Adrenal gland (tissue), 9 donors: ENCODE measurements at regions not wholly inside any gene's neighbourhood (a gene's known extent, or its start where the extent isn't known, plus 50 kb on each side); places are given as distances from the start of the nearest gene placed in this dataset.
A peak's percentile ranks its signal among the peaks of the same experiment; 100 is the strongest.

Source experiments
- DNase-seq, 7 donors: peaks; one replicate each; pipeline ENCODE4 v3.0.0-alpha.2; 2019 to 2020
- H3K27ac ChIP-seq, 5 donors: fragments of 200-600 bp; sonication (generic) in 4 of 5; 1 replicate in 3 of 5; 2 replicates in 2 of 5; pipeline versions ENCODE4 v1.5.1 to v1.8.0; 2016 to 2020; ENCODE audit warnings: mild to moderate bottlenecking in 1 of 5
- H3K27me3 ChIP-seq: fragments of 200-600 bp; 2 replicates; pipeline ENCODE4 v1.8.0; 2021
- H3K36me3 ChIP-seq, 2 donors: fragments of 200-600 bp; replicated peaks in 1 of 2; 1 replicate in 1 of 2; 2 replicates in 1 of 2; pipeline versions ENCODE4 v1.5.1 to v1.8.0; 2018 to 2022
- H3K4me1 ChIP-seq, 2 donors: fragments of 200-600 bp; replicated peaks in 1 of 2; 1 replicate in 1 of 2; 2 replicates in 1 of 2; pipeline versions ENCODE4 v1.5.1 to v1.8.0; 2018 to 2021
- H3K4me3 ChIP-seq, 4 donors: fragments of 200-600 bp; sonication (generic) in 3 of 4; one replicate each; pipeline ENCODE4 v1.5.1; 2016 to 2018
- H3K9me3 ChIP-seq, 3 donors: fragments of 200-600 bp; sonication (generic) in 1 of 3; replicated peaks in 1 of 3; 1 replicate in 2 of 3; 2 replicates in 1 of 3; pipeline versions ENCODE4 v1.5.1 to v1.8.0; 2016 to 2021
- POLR2A ChIP-seq, 2 donors: fragments of 450-650 bp; IDR thresholded peaks; one replicate each; pipeline ENCODE4 v1.6.1; 2017; ENCODE audit warnings: antibody characterized with exemption in 2 of 2, mild to moderate bottlenecking in 2 of 2, moderate library complexity in 1 of 2
- WGBS, 4 donors: extraction: QIAGEN DNeasy Blood & Tissue Kit in 2 of 4; methylation state at CpG; one replicate each; pipeline versions ENCODE4 v1.1.5 to v1.1.7; 2013 to 2017; 5-methylcytosine and 5-hydroxymethylcytosine counted together
- intact Hi-C, 2 donors: fragments of 100-400 bp; cut with DNase I; formaldehyde crosslinking; loops; one replicate each; pipeline versions ENCODE4 v1.14.1 to v1.15.0; 2022 to 2023
- TF ChIP-seq, protein P1 (sequence below), 6 experiments: fragments of 450-650 bp in 4 of 6; fragments of 200-600 bp in 2 of 6; sonication (generic) in 1 of 6; IDR thresholded peaks; 1 replicate in 5 of 6; 2 replicates in 1 of 6; pipeline versions ENCODE4 v1.5.1 to v1.8.0; 2016 to 2021; ENCODE audit warnings: antibody characterized with exemption in 6 of 6, mild to moderate bottlenecking in 2 of 6, moderate library complexity in 1 of 6
- donor health status: healthy with polysubstance abuse.
- donor health status: Bipolar disorder and iron deficiency.
- donor health status: DM: yes; HTN: yes; CAD: no.
- donor health status: DM: no; HTN: no; CAD: no.
- donor health status: DM: no; HTN: no; CAD: no.

- WGBS, 4 donors: 69 to 81% (median 74%) methylated on average over 3 of the region's 3 CpGs
Measured at GRCh38 chr9:38322937-38323336, 69.6 kb upstream of the ALDH1B1 start.

GRCh38 chr9:38319496-38320173, 72.9 kb upstream of the ALDH1B1 start:
- Histone ChIP-seq H3K27ac (no peak overlapping the region), H3K36me3 (no peaks in the 10 kb centered on the region), H3K9me3 (no peaks in the 10 kb centered on the region), H3K4me3 (peak overlapping the region in 1 of 4 donors; percentile 23), H3K27me3 (no peaks in the 10 kb centered on the region), H3K4me1 (no peaks in the 10 kb centered on the region)
- no peak for DNase-seq
- WGBS, 4 donors: 63 to 74% (median 71%) methylated on average over 5 of the region's 5 CpGs
- TF ChIP-seq, protein P1, sequence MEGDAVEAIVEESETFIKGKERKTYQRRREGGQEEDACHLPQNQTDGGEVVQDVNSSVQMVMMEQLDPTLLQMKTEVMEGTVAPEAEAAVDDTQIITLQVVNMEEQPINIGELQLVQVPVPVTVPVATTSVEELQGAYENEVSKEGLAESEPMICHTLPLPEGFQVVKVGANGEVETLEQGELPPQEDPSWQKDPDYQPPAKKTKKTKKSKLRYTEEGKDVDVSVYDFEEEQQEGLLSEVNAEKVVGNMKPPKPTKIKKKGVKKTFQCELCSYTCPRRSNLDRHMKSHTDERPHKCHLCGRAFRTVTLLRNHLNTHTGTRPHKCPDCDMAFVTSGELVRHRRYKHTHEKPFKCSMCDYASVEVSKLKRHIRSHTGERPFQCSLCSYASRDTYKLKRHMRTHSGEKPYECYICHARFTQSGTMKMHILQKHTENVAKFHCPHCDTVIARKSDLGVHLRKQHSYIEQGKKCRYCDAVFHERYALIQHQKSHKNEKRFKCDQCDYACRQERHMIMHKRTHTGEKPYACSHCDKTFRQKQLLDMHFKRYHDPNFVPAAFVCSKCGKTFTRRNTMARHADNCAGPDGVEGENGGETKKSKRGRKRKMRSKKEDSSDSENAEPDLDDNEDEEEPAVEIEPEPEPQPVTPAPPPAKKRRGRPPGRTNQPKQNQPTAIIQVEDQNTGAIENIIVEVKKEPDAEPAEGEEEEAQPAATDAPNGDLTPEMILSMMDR (IDR thresholded peaks at IDR 0.05): no peak
- TF ChIP-seq POLR2A (IDR thresholded peaks at IDR 0.05): no peak
- intact Hi-C loops: no loop called here

More at GRCh38 chr9:38322937-38323336, 69.6 kb upstream of the ALDH1B1 start:
- Histone ChIP-seq H3K4me3 (no peak overlapping the region), H3K4me1 (no peaks in the 10 kb centered on the region), H3K36me3 (no peaks in the 10 kb centered on the region), H3K27me3 (no peaks in the 10 kb centered on the region), H3K27ac (no peak overlapping the region), H3K9me3 (no peaks in the 10 kb centered on the region)
- TF ChIP-seq, protein P1 (IDR thresholded peaks at IDR 0.05): no peak
- TF ChIP-seq POLR2A (IDR thresholded peaks at IDR 0.05): no peak
- intact Hi-C loops: no loop called here
- DNase-seq: no peak

DNA sequence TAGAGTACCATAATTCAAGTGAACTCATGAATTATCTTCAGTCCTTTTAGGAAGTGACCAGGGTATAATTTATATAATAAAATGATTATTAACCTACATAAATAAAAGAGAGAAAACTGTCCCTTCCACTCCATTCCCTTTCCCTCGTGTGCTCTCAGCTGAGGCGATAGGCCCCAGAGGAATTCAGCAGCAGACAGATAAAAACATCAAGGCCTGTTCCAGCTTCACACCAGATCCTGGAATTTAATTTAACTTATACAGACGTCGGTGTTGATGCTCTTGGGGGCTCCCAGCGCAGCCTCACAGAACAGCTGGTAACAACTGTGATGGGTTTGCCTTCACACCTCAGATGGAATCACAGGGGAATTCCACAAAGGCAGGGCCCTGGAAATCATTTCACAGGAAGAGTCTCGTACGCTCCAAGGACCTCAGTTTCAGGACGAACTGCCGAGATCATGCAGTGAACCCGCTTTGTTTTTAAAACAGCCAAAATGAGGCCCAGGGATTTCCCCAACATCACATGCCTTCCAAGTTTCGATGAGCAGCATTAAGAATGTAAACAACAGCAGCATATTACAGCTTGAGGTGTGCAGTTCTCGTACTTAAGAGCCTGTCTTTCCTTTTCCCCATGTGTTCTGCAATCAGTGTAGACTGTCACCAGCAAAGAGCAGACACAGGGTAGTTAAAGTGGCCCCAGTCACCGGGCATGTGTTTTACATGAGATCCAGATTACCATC, 73.6 kb upstream of the ALDH1B1 start:
- WGBS, 4 donors: 60 to 68% (median 65%) methylated on average over 13 of the region's 13 CpGs
- Histone ChIP-seq H3K27ac (no peak overlapping the region), H3K4me3 (peak overlapping the region in 1 of 4 donors; percentile 23), H3K4me1 (no peaks in the 10 kb centered on the region), H3K9me3 (no peaks in the 10 kb centered on the region), H3K36me3 (no peaks in the 10 kb centered on the region), H3K27me3 (no peaks in the 10 kb centered on the region)
- DNase-seq: no peak
- intact Hi-C loops: no loop called here
- no peak for TF ChIP-seq POLR2A (IDR thresholded peaks at IDR 0.05)
- TF ChIP-seq, protein P1 (IDR thresholded peaks at IDR 0.05): no peak

GRCh38 chr9:38316166-38316780, 76.2 kb upstream of the ALDH1B1 start:
- WGBS, 4 donors: 81 to 89% (median 84%) methylated on average over 6 of the region's 6 CpGs

More at GRCh38 chr9:38316166-38316780, 76.2 kb upstream of the ALDH1B1 start:
- no peak for TF ChIP-seq POLR2A (IDR thresholded peaks at IDR 0.05)
- TF ChIP-seq, protein P1 (IDR thresholded peaks at IDR 0.05): no peak
- Histone ChIP-seq H3K27ac (no peak overlapping the region), H3K36me3 (no peaks in the 10 kb centered on the region), H3K9me3 (no peaks in the 10 kb centered on the region), H3K27me3 (peaks cover 6% of the 10 kb centered on the region), H3K4me1 (no peaks in the 10 kb centered on the region), H3K4me3 (no peak overlapping the region)
- intact Hi-C loops: no loop called here
- no peak for DNase-seq
